ENCODE measurements at regions not wholly inside any gene's neighbourhood (a gene's known extent, or its start where the extent isn't known, plus 50 kb on each side); places are given as distances from the start of the nearest gene placed in this dataset.

DNA sequence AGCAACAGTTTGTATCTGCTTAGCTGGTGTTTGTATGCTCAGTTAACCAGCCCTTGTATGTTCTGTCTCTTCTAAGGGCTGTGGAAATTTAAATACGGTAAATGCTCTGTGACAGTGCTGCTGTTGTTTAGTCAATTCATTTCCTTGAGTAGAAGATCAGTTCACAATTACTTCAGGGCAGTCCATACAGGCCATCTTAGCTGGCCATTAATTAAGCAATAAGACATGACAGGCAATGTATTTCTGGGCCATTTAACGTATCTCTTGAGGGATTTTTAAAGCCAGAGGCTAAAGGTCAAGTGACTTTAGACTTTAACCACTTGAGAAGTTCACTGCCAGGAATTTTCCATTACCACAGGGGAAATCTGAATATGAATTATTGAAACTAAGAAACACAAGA is 351.8 kb downstream of the ZIC1 start:
- no peak for DNase-seq

DNA sequence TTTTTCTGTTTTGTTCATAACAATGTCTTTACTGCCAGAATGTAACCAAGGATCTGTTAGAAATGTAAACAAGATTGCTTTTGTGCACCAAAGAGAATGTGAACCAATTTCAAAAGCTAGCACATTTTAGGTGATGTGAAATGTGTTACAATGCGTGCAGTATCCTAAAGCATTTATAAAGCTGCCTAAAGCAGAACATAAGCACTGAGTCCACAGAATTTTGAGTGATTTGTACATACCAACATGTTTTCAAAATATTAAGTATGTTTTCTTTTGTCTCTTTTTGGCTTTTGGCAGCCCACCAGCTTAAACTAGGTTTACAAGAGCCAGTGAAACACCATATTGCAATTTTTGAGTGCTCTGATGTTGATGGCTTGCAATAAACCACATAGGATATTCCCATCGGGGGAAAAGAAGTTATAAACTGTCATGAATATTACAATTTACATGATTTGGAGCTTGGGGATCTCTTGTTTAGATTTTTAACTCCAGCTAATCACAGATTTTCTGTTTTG is 364.0 kb downstream of the ZIC1 start:
- DNase-seq = no peak

DNA sequence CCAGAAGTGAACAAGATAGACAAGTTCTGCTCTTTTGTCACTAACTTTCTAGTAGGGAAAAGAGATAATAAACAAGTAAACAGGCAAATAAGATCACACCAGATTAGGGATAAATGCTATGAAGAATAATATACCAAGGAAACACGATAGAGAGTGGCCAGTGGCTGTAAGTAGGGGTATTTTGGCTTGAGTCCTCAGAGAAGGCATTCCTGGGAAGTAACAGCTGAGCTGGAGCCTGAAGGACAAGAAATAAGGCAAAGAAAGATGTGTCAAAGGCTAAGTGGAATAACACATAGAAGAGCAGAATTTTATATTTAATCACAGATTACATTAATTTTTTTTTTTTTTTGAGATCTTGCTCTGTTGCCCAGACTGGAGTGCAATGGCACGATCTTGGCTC is 366.2 kb downstream of the ZIC1 start:
- DNase-seq = no peak

DNA sequence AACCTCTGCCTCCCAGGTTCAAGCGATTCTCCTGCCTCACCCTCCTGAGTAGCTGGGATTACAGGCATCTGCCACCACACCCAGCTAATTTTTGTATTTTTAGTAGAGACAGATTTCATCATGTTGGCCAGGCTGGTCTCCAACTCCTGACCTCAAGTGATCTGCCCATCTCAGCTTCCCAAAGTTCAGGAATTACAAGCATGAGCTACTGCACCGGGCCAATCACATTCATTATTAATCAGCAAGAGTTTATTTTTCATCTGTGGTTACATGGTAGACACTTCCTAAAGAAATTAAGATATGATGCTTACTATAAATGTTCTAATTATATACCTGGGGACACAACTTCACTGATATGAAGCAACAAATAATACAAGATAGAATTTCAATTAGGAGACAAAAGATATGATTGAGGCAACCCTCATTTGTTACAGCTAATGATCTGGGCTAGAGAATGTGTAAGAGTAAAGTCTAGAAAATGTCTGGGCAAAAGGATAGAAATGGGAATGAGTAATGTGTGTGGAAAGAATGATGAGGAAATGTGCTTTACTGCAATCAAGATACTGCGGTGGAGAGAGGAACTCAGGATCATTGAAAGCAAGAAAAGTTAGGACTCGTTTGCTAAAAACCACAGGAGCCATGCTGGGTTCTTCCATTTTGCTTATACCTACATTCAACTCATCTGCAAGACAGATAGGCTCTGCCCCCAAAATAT is 366.8 kb downstream of the ZIC1 start:
- DNase-seq = no peak

DNA sequence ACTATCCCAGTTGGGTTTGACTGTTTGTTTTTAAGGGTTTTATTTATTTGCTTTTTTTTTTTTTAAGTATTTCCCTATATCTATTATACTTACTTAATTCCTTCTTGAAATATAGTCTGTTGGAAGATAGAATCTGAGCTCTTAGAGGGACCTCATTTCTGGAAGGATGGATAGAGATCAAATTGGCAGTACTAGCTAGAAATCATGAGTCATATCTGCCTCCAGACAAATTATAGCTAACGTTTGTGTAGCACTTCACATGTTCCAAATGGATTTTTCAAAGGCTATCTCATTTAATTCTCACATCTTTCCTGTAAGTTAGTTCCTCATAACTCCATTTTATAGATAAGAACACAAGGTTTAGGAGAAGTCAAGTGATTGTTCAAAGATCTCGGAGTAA is 384.7 kb downstream of the ZIC1 start:
- no peak for DNase-seq

DNA sequence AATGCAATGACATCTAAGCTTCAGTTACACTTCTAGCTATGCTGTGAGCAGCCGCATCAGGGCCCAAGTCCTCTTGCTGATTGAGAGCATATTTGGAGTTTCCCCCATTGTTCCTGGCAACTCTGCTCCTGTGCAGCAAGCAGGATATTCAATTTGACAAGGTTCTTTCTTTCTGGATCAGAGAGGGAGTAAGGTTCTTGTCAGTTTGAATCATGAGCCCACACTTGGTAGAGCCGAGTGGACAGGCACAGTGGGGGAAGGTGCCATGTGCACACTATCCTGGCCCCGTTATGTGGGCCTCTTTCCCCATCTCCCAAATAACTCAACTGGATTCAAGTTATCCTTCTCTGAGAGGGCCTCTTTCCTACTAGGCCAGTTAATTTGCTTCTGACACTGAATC is 385.4 kb downstream of the ZIC1 start:
- no peak for DNase-seq

DNA sequence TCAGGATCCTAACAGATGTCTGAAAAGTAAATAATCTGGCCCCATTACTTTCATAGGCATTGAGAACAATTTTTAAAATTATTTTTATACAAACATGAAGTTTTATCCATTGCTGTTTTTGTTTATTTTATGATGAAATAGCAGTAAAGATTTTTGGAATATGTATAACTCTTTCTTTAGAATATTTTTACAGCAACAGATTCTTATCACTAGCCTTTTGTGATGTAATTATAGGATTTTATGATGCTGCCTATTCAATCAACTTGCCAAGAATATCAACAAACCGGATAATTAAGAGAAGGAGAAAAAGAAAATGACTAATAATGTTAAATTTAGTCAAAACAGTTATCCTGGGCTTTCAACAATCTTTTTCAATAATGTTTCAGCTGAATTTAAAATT is 386.3 kb downstream of the ZIC1 start:
- DNase-seq = no peak

DNA sequence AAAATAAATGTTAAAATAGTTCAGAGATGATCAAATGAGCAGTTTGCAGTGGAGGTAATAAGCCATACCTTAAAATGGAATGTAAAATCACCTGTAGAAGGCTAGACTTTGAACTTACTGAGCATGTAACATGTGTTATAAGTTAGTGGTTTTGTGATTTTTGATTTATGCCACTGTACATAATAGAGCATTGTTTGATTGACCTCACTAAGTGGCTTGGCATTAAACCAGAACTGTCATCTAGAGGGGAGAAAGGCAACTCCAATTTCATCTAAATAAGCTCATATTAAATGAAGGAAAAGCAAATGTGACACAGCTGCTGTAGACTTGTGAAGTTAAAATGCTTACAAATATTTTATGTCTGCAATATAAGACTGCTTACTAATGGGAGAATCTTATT is 387.9 kb downstream of the ZIC1 start:
- no peak for DNase-seq

DNA sequence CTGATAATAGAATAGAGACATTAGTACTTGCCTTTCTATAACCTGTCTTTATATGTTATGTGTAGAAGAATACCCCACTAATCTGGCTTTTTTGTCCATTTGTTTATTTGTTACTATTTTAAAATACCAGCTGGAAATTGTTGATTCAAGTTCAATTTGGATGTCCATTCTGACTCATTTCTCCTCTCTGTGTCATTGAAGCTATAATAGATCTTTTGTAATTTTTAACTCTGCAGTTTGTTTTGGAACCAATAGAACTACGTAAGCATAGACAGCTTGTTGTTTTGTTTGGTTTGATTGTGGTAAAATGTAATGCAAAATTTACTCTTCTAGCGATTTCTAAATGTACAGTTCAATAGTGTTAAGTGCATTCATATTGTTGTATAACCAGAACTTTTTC is 390.4 kb downstream of the ZIC1 start:
- no peak for DNase-seq

DNA sequence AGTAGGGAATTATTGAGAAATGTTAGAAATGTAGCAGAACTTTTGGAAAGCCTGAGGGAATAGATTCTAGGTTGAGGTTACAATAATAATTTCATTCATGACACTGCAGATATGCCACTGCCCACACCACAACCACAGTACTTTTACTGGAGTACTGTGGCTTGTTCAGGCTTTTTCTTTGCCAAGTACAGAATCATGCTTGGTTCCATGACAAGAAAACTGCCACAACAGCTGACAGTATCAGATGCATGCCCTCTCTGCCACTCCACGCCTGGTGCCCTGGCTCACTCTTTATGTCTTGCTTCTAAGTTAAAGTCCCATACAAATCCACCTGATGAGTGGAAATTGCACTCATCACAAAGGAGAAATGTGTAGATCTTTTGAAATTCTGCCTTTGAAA is 398.6 kb downstream of the ZIC1 start:
- DNase-seq = no peak

DNA sequence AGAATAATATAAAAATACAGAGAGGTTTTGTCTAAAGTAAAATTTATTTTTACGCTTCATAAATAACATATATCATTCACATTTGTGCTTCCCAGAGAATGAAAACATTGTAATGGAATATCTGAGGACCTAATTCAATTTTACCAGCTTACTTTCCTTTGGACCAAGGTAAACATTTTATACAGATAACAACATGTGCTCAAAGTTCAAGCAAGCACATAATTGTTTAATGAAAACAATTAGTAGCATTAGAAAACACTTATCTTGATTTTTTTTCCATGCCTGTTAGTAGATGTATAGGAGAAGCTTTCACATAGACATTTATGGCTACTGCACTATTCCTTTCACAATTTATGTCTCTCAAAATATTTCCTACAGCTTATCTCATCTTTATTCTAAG is 400.0 kb downstream of the ZIC1 start:
- DNase-seq = no peak

DNA sequence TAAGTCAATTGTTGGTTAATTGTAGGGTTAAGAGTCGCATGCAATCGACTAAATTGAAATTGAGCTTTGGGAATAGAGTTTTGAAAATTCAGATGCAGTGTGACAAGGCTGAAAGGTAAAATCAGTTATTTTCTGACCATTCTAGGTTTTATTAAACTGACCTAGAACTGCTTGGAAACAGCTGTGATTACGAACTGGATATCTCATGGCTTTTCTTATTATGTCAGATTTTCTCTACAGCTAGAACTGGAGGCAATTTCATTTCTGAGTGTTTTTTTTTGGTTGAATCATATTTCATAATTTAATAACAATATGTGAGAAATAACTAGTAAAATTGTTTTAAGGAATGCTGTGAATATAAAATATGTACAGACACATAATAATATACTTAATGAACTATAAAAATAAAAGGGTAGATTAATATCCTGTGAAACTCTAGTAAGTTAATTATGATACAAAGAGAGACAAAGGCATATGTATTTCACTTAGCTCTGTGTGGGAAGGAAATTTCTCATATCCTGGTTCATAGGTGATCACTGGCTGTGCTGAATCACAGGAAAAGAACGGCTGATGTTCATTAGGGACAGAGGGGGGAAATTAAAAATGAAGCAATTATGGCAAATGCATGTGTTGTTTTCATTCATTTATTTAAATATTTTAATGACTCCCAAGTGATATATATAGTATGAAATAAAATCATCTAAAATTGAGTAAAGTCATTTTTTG is 403.2 kb downstream of the ZIC1 start:
- no peak for DNase-seq

DNA sequence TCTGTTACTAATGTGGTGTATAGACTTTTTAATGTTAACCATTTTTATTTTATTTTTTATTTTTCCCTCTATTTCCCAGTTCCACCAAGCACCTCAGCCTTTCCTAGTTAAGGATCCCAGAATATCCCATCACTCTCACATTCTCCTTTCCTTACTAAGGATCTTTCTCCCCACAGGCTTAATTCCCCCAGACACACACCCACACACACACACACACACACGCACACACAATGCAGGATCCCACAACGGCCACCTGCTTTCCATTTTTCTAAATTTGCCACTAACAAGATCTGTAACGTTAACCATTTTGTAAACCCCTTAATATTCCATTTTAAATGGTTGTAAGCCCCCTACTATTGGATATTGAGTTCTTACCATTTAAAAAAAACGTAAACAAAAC is 404.1 kb downstream of the ZIC1 start:
- no peak for DNase-seq

DNA sequence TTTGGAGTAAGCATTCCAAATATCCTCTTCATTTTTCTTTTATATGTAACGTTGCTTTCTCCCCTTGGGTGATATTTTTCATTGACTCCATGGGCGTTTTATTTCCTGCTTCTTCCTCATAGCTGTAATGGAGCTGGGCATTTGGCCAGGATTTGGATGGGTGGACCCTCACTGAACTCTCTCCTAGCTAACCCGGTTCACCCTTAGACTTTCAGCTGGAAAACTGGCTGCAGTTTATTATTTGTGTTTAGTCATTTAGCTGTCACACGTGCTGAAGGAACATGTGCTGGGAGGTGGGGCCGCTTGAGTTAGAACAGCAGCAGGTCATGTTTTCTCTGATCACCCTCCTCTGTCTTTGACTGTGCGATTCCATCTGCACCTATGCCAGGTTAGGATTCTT is 407.6 kb downstream of the ZIC1 start:
- no peak for DNase-seq

DNA sequence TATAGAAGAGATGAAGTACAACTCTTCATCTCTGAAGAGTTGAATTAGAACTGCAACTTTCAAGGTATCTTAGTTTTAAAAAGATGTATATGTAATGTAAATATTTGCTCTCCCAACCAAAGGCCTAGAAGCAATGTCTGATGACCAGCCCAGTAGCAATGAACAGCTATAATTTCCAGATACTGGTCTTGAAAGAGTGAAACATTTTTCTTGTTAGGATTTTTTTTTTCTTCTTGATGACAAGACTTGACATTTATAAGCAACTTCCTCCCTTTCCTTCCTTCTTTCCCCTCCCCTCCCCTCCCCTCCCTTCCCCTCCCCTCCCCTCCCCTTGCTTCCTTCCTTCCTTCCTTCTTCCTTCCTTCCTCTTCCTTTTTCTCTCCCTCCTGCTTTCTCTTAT is 423.4 kb downstream of the ZIC1 start:
- DNase-seq = no peak

DNA sequence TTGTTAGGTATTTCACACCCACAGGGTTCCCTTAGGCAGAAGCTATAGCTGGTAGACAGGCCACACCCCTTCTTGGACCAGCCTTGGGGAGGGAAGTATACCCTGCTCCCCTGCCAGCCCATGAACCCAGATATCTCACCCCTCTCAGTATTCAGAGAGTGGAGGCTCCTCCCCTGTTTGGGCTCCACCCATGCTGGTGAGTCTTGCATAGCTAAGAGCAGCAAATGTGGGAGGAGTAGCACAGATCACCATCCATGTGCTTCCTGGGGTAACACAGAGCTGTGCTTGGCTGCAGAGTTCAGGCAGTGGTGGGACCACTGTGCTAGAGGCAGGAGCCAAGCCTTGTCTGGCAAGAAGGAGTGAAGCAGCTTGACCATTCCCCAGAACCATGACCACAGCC is 427.2 kb downstream of the ZIC1 start:
- DNase-seq = no peak

DNA sequence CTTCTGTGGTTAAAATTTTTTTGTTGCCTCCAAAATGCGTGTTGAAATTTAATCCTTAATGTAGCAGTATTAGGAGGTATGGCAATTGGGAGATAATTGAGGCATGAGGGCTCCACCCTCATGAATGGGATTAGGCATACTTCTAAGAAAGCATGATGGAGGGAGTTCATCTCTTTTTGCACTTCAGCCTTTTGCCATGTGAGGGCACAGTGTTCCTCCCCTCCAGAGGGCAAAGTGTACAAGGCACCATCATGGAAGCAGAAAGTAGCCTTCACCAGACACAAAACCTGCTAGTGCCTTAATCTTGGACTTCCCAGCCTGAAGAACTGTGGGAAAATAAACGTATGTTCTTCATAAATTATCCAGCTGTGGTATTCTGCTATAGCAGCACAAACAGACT is 429.5 kb downstream of the ZIC1 start:
- no peak for DNase-seq

DNA sequence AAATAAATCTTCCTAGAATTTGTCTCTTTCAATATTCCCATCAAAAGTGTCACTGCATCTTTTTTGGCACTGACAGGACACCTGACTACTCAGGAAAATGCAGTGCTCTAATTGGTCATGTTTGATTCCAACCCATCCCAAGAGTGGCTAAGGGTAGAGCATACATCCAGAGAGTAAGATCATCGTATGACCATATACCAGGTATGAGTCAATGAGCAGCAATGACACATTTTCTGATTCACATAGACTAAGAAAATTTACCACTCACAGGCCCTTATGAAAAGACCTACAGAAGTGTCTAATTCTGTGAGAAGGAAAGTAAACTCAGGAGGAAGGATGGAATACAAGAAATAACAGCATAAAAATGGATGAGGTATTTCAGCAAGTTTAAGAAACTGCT is 434.2 kb downstream of the ZIC1 start:
- DNase-seq = no peak

DNA sequence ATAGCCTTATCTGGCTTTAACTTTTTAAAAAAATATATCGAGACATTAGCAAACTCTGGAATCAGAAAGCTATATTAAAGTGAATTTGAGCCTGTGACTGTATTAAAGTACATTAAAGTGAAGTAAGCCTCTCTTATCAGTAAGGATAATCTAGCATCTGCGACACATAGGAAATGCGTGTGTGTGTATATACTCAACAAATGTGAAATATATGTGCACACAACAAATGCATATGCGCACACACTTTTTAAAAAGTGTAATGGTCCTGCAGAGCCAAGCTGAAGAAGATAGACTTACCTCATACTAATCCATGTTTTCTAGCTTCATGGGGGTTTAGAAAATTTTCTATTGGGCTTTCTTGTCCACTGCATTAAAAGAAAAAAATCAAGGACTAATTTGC is 437.1 kb downstream of the ZIC1 start:
- no peak for DNase-seq

DNA sequence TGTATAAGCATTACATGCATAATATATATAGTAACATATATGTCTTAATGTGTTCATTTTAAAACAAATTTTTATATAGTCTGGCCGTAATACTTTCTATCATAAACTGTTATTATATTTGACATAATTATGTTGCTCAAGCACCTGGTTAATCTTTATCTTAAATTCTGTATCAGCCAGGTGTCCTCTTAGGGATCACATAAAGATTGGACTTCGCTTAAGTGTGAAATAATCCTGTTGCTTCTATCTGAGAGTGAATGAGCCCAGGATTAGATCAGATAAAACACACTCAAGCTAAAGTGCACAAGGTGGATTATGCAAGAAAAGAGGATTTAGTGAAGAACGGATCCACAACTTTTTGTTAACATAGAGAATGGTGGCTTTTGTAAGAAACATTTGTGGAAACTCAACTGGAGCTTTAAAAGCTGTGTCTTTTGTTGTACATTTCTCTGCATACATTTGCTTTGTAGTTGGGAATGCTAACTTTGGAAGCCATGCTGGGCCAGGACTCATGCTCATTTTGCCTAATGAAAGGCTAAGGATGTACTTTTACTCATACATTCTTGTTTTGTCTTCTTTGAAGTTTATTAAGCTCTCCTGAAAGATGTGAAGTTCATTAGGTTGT is 437.8 kb downstream of the ZIC1 start:
- no peak for DNase-seq

DNA sequence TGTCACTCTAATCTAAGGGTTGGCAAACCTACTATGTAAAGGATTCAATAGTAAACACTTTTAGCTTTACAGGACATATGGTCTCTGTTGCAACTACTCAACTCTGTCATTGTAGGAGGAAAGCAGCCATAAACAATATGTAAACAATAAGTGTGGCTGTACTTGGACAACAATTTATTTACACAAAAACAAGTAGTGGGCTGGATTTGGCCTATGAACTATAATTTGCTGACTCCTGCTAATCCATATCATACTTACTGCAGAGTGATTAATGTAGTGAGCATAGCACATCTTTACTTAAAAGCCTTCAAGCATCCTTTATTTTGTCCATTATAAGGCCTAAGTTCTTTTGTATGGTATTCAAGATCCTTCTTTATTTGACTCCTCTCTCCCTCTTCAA is 441.9 kb downstream of the ZIC1 start:
- DNase-seq = no peak

DNA sequence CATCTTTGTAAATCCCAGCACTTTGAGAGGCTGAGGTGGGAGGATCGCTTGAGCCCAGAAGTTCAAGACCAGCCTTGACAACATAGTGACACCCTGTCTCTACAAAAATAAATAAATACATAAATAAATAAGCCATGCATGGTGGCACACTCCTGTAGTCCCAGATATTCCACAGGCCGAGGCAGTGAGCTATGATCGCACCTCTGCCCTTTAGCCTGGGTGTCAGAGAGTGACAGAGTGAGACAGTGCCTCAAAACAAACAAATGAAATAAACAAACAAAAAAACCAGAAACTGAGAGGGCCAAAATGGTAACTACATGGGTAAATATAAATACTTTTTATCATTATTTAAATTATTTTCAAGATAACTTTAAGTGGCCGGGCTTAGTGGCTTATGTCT is 445.4 kb downstream of the ZIC1 start:
- DNase-seq = no peak

DNA sequence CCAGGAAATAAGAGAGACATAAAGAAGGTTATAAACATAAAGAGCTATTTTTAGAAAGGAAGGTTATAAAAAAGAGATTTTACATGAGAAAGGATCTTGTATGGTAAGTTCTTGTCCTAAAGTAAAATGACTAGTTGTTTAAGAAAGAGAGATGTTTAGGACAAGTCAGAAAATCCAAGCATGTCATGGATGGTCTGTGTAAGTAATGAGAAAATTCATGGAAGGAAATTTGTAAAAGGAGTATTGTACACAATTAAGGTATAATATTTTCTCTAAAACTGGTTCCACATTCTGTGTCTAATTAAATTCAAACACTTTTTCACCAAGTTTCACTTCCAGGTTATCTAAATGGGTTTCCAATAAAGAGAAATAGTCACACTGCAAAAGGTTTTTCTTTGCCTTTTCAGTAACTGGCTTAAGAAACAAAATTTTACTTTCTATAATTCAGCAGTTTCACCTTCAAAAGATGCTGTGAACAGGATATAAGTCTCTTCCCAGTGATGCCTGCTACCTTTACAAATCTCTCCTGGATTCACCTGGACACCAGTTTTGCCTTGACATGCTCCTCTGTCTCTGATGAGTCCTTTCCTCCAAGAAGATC is 455.7 kb downstream of the ZIC1 start:
- DNase-seq = no peak

DNA sequence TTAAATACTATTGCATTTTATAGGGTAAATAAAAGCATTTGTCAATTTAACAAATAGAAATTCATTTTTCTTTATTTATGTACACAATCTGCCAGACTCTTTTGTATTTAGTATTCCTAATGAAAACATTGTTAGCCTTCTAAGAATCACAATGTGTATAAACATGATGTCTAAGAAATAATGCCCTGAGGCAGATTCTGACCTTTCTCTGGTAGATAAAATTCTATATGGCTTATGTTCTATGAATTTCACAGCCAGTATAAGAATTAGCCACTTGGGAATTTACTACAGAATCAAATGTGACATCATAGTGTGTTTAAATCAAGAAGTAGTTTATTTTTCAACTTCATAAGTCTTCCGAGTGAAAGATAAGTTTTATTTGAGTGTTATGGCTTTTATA is 457.4 kb downstream of the ZIC1 start:
- DNase-seq = no peak
